MM.1S (cell line): ENCODE measurements at regions not wholly inside any gene's neighbourhood (a gene's known extent, or its start where the extent isn't known, plus 50 kb on each side); places are given as distances from the start of the nearest gene placed in this dataset.

Source experiments
- DNase-seq: peaks from one replicate; pipeline ENCODE4 v3.0.0-alpha.2; 2015
- H2AFZ ChIP-seq: fragments of 300-600 bp; sonication (generic); 2 replicates; pipeline ENCODE4 v1.6.0; 2016; ENCODE audit warnings: antibody characterized with exemption, low read length
- H3F3A ChIP-seq: fragments of 300-600 bp; sonication (generic); 2 replicates; pipeline ENCODE4 v1.6.1; 2016; ENCODE audit warnings: mild to moderate bottlenecking, antibody characterized with exemption, low read length, moderate library complexity, mixed read lengths; ENCODE audit not compliant: insufficient read depth
- H3K27ac ChIP-seq: fragments of 300-600 bp; sonication (generic); 2 replicates; pipeline ENCODE4 v1.5.1; 2016; ENCODE audit warnings: mild to moderate bottlenecking, low read length
- H3K27me3 ChIP-seq: fragments of 300-600 bp; sonication (generic); replicated peaks from 2 replicates; pipeline ENCODE4 v1.6.0; 2016; ENCODE audit warnings: low read length; ENCODE audit not compliant: insufficient read depth
- H3K36me3 ChIP-seq: fragments of 300-600 bp; sonication (generic); replicated peaks from 2 replicates; pipeline ENCODE4 v1.6.1; 2016; ENCODE audit warnings: mild to moderate bottlenecking, low read length, mixed read lengths; ENCODE audit not compliant: insufficient read depth
- H3K4me1 ChIP-seq: fragments of 300-600 bp; sonication (generic); 2 replicates; pipeline ENCODE4 v1.6.1; 2016; ENCODE audit warnings: low read length, mixed read lengths
- H3K4me2 ChIP-seq: fragments of 300-600 bp; sonication (generic); 2 replicates; pipeline ENCODE4 v1.6.0; 2016; ENCODE audit warnings: low read depth, low read length
- H3K4me3 ChIP-seq: fragments of 300-600 bp; sonication (generic); 2 replicates; pipeline ENCODE4 v1.5.1; 2016; ENCODE audit warnings: low read length, mixed read lengths
- H3K79me2 ChIP-seq: fragments of 300-600 bp; sonication (generic); 2 replicates; pipeline ENCODE4 v1.6.1; 2016; ENCODE audit warnings: mixed run types, low read length, mixed read lengths
- H3K9ac ChIP-seq: fragments of 300-600 bp; sonication (generic); 2 replicates; pipeline ENCODE4 v1.6.1; 2016; ENCODE audit warnings: low read length, mixed read lengths
- H3K9me2 ChIP-seq: fragments of 300-600 bp; sonication (generic); replicated peaks from 2 replicates; pipeline ENCODE4 v1.6.1; 2016; ENCODE audit warnings: mild to moderate bottlenecking, low read length, mixed read lengths; ENCODE audit not compliant: insufficient read depth
- H3K9me3 ChIP-seq: fragments of 300-600 bp; sonication (generic); replicated peaks from 2 replicates; pipeline ENCODE4 v1.6.1; 2016; ENCODE audit warnings: mild to moderate bottlenecking, low read length, mixed read lengths; ENCODE audit not compliant: insufficient read depth
- H4K20me1 ChIP-seq: fragments of 300-600 bp; sonication (generic); 2 replicates; pipeline ENCODE4 v1.6.1; 2016; ENCODE audit warnings: mild to moderate bottlenecking, low read length, moderate library complexity, mixed read lengths; ENCODE audit not compliant: insufficient read depth
- CTCF ChIP-seq: fragments of 300-600 bp; sonication (generic); IDR thresholded peaks from 2 replicates; pipeline ENCODE4 v1.5.1; 2016; ENCODE audit warnings: antibody characterized with exemption, low read length, mixed read lengths
- EZH2 ChIP-seq: fragments of 300-600 bp; sonication (generic); optimal IDR thresholded peaks from 2 replicates; pipeline ENCODE3; 2017; ENCODE audit warnings: low read depth, mild to moderate bottlenecking, antibody characterized with exemption, low read length, mixed read lengths
- EZH2phosphoT487 ChIP-seq: fragments of 300-600 bp; sonication (generic); IDR thresholded peaks from 2 replicates; pipeline ENCODE4 v1.6.1; 2018; ENCODE audit warnings: antibody characterized with exemption, low read length

- Histone ChIP-seq H3K27me3 (no peaks in the 10 kb centered on the region), H3K27ac (no peak overlapping the region), H2AFZ (no peak overlapping the region), H3K4me1 (no peaks in the 10 kb centered on the region), H3K36me3 (no peaks in the 10 kb centered on the region), H4K20me1 (no peaks in the 10 kb centered on the region), H3K79me2 (no peaks in the 10 kb centered on the region), H3K4me3 (no peak overlapping the region), H3K9me3 (no peaks in the 10 kb centered on the region), H3F3A (no peaks in the 10 kb centered on the region), H3K9me2 (no peaks in the 10 kb centered on the region), H3K9ac (no peak overlapping the region), H3K4me2 (no peak overlapping the region)
- no peak for TF ChIP-seq EZH2
- no peak for TF ChIP-seq EZH2phosphoT487
- no peak for TF ChIP-seq CTCF
- DNase-seq = peak; percentile 37
These were observed 242.7 kb upstream of the DDX18 start for GRCh38 chr2:117571590-117572349.

- DNase-seq = no peak
- H2AFZ ChIP-seq = no peak overlapping the region
- H4K20me1 ChIP-seq = no peaks in the 10 kb centered on the region
- H3F3A ChIP-seq = no peaks in the 10 kb centered on the region
- H3K27ac ChIP-seq = no peak overlapping the region
- TF ChIP-seq CTCF (no peak), EZH2 (no peak), EZH2phosphoT487 (no peak)
- H3K27me3 ChIP-seq = no peaks in the 10 kb centered on the region
- H3K9ac ChIP-seq = no peak overlapping the region
- no peaks in the 10 kb centered on the region for H3K4me1 ChIP-seq
- H3K79me2 ChIP-seq = no peaks in the 10 kb centered on the region
- no peaks in the 10 kb centered on the region for H3K9me3 ChIP-seq
- H3K9me2 ChIP-seq = no peaks in the 10 kb centered on the region
- H3K4me2 ChIP-seq = no peak overlapping the region
- H3K4me3 ChIP-seq = no peak overlapping the region
- H3K36me3 ChIP-seq = no peaks in the 10 kb centered on the region
These were observed 227.2 kb upstream of the DDX18 start for GRCh38 chr2:117587310-117587709.

GRCh38 chr2:117603060-117603459 is 211.4 kb upstream of the DDX18 start:
- H2AFZ ChIP-seq = no peak overlapping the region
- no peaks in the 10 kb centered on the region for H3K79me2 ChIP-seq
- H3K9me3 ChIP-seq = no peaks in the 10 kb centered on the region
- no peaks in the 10 kb centered on the region for H3K4me1 ChIP-seq
- no peak for TF ChIP-seq EZH2
- no peak for TF ChIP-seq EZH2phosphoT487
- TF ChIP-seq CTCF = no peak
- H3K36me3 ChIP-seq = no peaks in the 10 kb centered on the region
- DNase-seq = no peak
- H3K9me2 ChIP-seq = no peaks in the 10 kb centered on the region
- H3K4me3 ChIP-seq = no peak overlapping the region
- no peaks in the 10 kb centered on the region for H4K20me1 ChIP-seq
- H3K27ac ChIP-seq = no peak overlapping the region
- no peaks in the 10 kb centered on the region for H3K27me3 ChIP-seq
- H3K4me2 ChIP-seq = no peak overlapping the region
- no peaks in the 10 kb centered on the region for H3F3A ChIP-seq
- H3K9ac ChIP-seq = no peak overlapping the region
